ENCODE measurements at regions not wholly inside any gene's neighbourhood (a gene's known extent, or its start where the extent isn't known, plus 50 kb on each side); places are given as distances from the start of the nearest gene placed in this dataset.

GRCh38 chr2:16373341-16373740 is 292.3 kb downstream of the CYRIA start:
- Histone ChIP-seq H3K36me3 (no peaks in the 10 kb centered on the region), H3K4me3 (no peak overlapping the region), H3K27ac (no peak overlapping the region), H3K27me3 (no peaks in the 10 kb centered on the region), H3K9me3 (no peaks in the 10 kb centered on the region), H3K4me1 (no peaks in the 10 kb centered on the region)
- DNase-seq (ENCODE audit: low spot score in 2 of 2) = no peak
- no peak for TF ChIP-seq EP300 (IDR thresholded peaks at IDR 0.05)
- TF ChIP-seq, protein P1, sequence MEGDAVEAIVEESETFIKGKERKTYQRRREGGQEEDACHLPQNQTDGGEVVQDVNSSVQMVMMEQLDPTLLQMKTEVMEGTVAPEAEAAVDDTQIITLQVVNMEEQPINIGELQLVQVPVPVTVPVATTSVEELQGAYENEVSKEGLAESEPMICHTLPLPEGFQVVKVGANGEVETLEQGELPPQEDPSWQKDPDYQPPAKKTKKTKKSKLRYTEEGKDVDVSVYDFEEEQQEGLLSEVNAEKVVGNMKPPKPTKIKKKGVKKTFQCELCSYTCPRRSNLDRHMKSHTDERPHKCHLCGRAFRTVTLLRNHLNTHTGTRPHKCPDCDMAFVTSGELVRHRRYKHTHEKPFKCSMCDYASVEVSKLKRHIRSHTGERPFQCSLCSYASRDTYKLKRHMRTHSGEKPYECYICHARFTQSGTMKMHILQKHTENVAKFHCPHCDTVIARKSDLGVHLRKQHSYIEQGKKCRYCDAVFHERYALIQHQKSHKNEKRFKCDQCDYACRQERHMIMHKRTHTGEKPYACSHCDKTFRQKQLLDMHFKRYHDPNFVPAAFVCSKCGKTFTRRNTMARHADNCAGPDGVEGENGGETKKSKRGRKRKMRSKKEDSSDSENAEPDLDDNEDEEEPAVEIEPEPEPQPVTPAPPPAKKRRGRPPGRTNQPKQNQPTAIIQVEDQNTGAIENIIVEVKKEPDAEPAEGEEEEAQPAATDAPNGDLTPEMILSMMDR (IDR thresholded peaks at IDR 0.05) = no peak
- TF ChIP-seq POLR2A (IDR thresholded peaks at IDR 0.05) = no peak
- no peak for TF ChIP-seq POLR2AphosphoS5 (IDR thresholded peaks at IDR 0.05)
- WGBS = 95% methylated on average over 1 of the region's 1 CpG

GRCh38 chr2:16371751-16372150 is 293.9 kb downstream of the CYRIA start:
- no peaks in the 10 kb centered on the region for H3K27me3 ChIP-seq
- H3K27ac ChIP-seq = no peak overlapping the region
- no peaks in the 10 kb centered on the region for H3K36me3 ChIP-seq
- H3K4me3 ChIP-seq = no peak overlapping the region
- 94% methylated on average over 6 of the region's 6 CpGs for WGBS
- H3K9me3 ChIP-seq = no peaks in the 10 kb centered on the region
- TF ChIP-seq POLR2AphosphoS5 (IDR thresholded peaks at IDR 0.05) (no peak), POLR2A (IDR thresholded peaks at IDR 0.05) (no peak), EP300 (IDR thresholded peaks at IDR 0.05) (no peak)
- TF ChIP-seq, protein P1 (IDR thresholded peaks at IDR 0.05) = no peak
- H3K4me1 ChIP-seq = no peaks in the 10 kb centered on the region
- no peak for DNase-seq (ENCODE audit: low spot score in 2 of 2)

DNA sequence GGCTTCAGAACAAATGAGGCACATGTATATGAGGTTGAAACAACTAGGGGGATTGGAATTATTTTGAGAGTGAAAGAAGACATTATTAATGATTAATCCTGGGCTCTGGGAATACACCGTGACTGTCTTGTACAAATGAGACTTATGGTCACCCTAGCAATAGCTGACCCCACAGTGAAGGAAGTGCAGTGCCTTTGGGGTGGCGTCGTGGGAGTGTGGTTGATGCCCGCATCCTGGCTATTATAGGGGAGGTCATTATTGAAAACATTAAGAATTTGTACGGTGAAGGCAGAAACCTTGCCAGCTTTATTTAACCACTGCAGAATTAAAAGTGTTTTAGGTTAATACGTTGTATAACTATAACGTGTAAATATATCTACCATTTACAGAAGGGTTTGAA is 296.7 kb downstream of the CYRIA start:
- no peak overlapping the region for H3K4me3 ChIP-seq
- no peak overlapping the region for H3K27ac ChIP-seq
- TF ChIP-seq, protein P1 (IDR thresholded peaks at IDR 0.05) = no peak
- TF ChIP-seq POLR2AphosphoS5 (IDR thresholded peaks at IDR 0.05) (no peak), POLR2A (IDR thresholded peaks at IDR 0.05) (no peak), EP300 (IDR thresholded peaks at IDR 0.05) (no peak)
- H3K27me3 ChIP-seq = no peaks in the 10 kb centered on the region
- no peak for DNase-seq (ENCODE audit: low spot score in 2 of 2)
- no peaks in the 10 kb centered on the region for H3K36me3 ChIP-seq
- H3K4me1 ChIP-seq = no peaks in the 10 kb centered on the region
- H3K9me3 ChIP-seq = no peaks in the 10 kb centered on the region
- 93% methylated on average over 7 of the region's 7 CpGs for WGBS

- DNase-seq (ENCODE audit: low spot score in 2 of 2) = no peak
- Histone ChIP-seq H3K36me3 (no peaks in the 10 kb centered on the region), H3K27ac (no peak overlapping the region), H3K27me3 (no peaks in the 10 kb centered on the region), H3K9me3 (no peaks in the 10 kb centered on the region), H3K4me1 (no peaks in the 10 kb centered on the region), H3K4me3 (no peak overlapping the region)
- no peak for TF ChIP-seq POLR2AphosphoS5 (IDR thresholded peaks at IDR 0.05)
- no peak for TF ChIP-seq POLR2A (IDR thresholded peaks at IDR 0.05)
- TF ChIP-seq, protein P1 (IDR thresholded peaks at IDR 0.05) = no peak
- no peak for TF ChIP-seq EP300 (IDR thresholded peaks at IDR 0.05)
- 83% methylated on average over 3 of the region's 3 CpGs for WGBS
These were observed 297.3 kb downstream of the CYRIA start for GRCh38 chr2:16368328-16368727.

- Histone ChIP-seq H3K27ac (no peak overlapping the region), H3K9me3 (no peaks in the 10 kb centered on the region), H3K4me3 (no peak overlapping the region), H3K4me1 (no peaks in the 10 kb centered on the region), H3K36me3 (no peaks in the 10 kb centered on the region), H3K27me3 (no peaks in the 10 kb centered on the region)
- TF ChIP-seq, protein P1 (IDR thresholded peaks at IDR 0.05) = no peak
- no peak for DNase-seq (ENCODE audit: low spot score in 2 of 2)
These were observed 300.3 kb downstream of the CYRIA start for GRCh38 chr2:16365366-16365765.
